HepG2 (cell line): ENCODE measurements at regions not wholly inside any gene's neighbourhood (a gene's known extent, or its start where the extent isn't known, plus 50 kb on each side); places are given as distances from the start of the nearest gene placed in this dataset.

Experiments
- ATAC-seq: fragments of 200-7000 bp; cut with Tn5 transposase; 3 replicates; pipeline ENCODE4 v1.9.1; 2020; ENCODE audit warnings: mild to moderate bottlenecking, moderate library complexity
- BruUV-seq: library from RNA; stranded (reverse); fragments of 400-500 nt; replicated peaks from 2 replicates; lab custom pipeline; 2021; lab: Mats Ljungman, UMichigan
- CTCF ChIA-PET: fragments of 300-600 bp; formaldehyde crosslinking; extraction: SDS; loops from one replicate; lab custom pipeline; 2021; ENCODE audit warnings: low total read pairs, inconsistent platforms, low intra/inter-chr PET ratio; lab: Yijun Ruan, JAX
- POLR2A ChIA-PET: fragments of 350-600 bp; sonication (Branson Sonifier 250); formaldehyde crosslinking; loops from one replicate; lab custom pipeline; 2020; ENCODE audit warnings: antibody characterized with exemption, inconsistent platforms; lab: Yijun Ruan, JAX
- DNase-seq: peaks from one replicate; pipeline ENCODE4 v3.0.0-alpha.2; 2015; ENCODE audit warnings: low spot score
- FAIRE-seq: peaks from 3 replicates; lab custom pipeline; 2011; peaks lifted over from hg19 to GRCh38; lab: Jason Lieb, UNC
- H2AFZ ChIP-seq: one replicate; pipeline ENCODE4 v1.6.1; 2011; ENCODE audit warnings: low read length, inconsistent platforms
- H3K27ac ChIP-seq: fragments of 300-600 bp; 3 replicates; pipeline ENCODE4 v1.8.0; 2011; ENCODE audit warnings: mixed run types, mild to moderate bottlenecking, mixed read lengths, low read length, inconsistent platforms; ENCODE audit not compliant: insufficient read depth; ENCODE audit errors: extremely low read length
- H3K27me3 ChIP-seq, 2 experiments: fragments of 200-600 bp in 1 of 2; 2 replicates in 1 of 2; 3 replicates in 1 of 2; pipeline versions ENCODE4 v1.6.0 to v1.8.0; 2011; ENCODE audit warnings: low read length in 2 of 2, mild to moderate bottlenecking in 2 of 2, moderate library complexity in 2 of 2, inconsistent platforms in 1 of 2; ENCODE audit not compliant: insufficient read depth in 2 of 2, control insufficient read depth in 1 of 2
- H3K36me3 ChIP-seq, 2 experiments: fragments of 200-600 bp in 1 of 2; replicated peaks in 1 of 2; 2 replicates in 1 of 2; 3 replicates in 1 of 2; pipeline versions ENCODE4 v1.5.1 to v1.8.0; 2011; ENCODE audit warnings: low read length in 2 of 2, inconsistent platforms in 1 of 2; ENCODE audit not compliant: insufficient read depth in 2 of 2, control insufficient read depth in 1 of 2
- H3K4me1 ChIP-seq: 2 replicates; pipeline ENCODE4 v1.5.1; 2012; ENCODE audit warnings: low read length, inconsistent platforms; ENCODE audit not compliant: insufficient read depth
- H3K4me2 ChIP-seq: 2 replicates; pipeline ENCODE4 v1.6.0; 2011; ENCODE audit warnings: low read depth, low read length, inconsistent platforms
- H3K4me3 ChIP-seq, 3 experiments: fragments of 200-600 bp in 1 of 3; sonication (generic), shearing (Covaris generic) in 1 of 3; replicated peaks in 1 of 3; 2 replicates each; pipeline ENCODE4 v1.5.1; 2011 to 2016; ENCODE audit warnings: low read length in 3 of 3, inconsistent platforms in 2 of 3, low read depth in 2 of 3, mild to moderate bottlenecking in 2 of 3, control low read depth in 1 of 3, mixed read lengths in 1 of 3; ENCODE audit not compliant: insufficient read depth in 1 of 3
- H3K79me2 ChIP-seq: one replicate; pipeline ENCODE4 v1.6.1; 2011; ENCODE audit warnings: low read length, inconsistent platforms; ENCODE audit not compliant: insufficient read depth
- H3K9ac ChIP-seq: 2 replicates; pipeline ENCODE4 v1.6.0; 2011; ENCODE audit warnings: mild to moderate bottlenecking, low read depth, low read length, inconsistent platforms; ENCODE audit not compliant: insufficient read depth
- H3K9me3 ChIP-seq: 2 replicates; pipeline ENCODE4 v1.5.1; 2012; ENCODE audit warnings: mild to moderate bottlenecking, low read length
- H4K20me1 ChIP-seq: 2 replicates; pipeline ENCODE4 v1.6.0; 2011; ENCODE audit warnings: inconsistent platforms, mild to moderate bottlenecking, low read length, moderate library complexity; ENCODE audit not compliant: insufficient read depth
- ASH2L ChIP-seq: fragments of 300-600, 200-600 bp; sonication (generic); IDR thresholded peaks from 2 replicates; pipeline ENCODE4 v1.7.0; 2017; ENCODE audit warnings: low read depth, mild to moderate bottlenecking, moderate library complexity, mixed read lengths, low read length; ENCODE audit not compliant: insufficient read length
- GPN1 ChIP-seq: sonication (generic); formaldehyde crosslinking; IDR thresholded peaks from 2 replicates; pipeline ENCODE4 v1.5.1; 2020; ENCODE audit warnings: missing genetic modification reagents, borderline replicate concordance
- HOMEZ ChIP-seq: IDR thresholded peaks from 2 replicates; pipeline ENCODE4 v1.6.1; 2016; ENCODE audit warnings: low read depth
- MAFK ChIP-seq, 2 experiments: IDR thresholded peaks in 1 of 2; conservative IDR thresholded peaks in 1 of 2; 2 replicates each; pipeline ENCODE4 v1.6.1; 2011; ENCODE audit warnings: improper control_type of control experiment in 2 of 2, low read length in 2 of 2
- MLLT10 ChIP-seq: sonication (generic); formaldehyde crosslinking; IDR thresholded peaks from 2 replicates; pipeline ENCODE4 v1.4.0; 2020; ENCODE audit warnings: missing genetic modification reagents
- REL ChIP-seq: sonication (generic); formaldehyde crosslinking; conservative IDR thresholded peaks from 2 replicates; pipeline ENCODE4 v1.8.0; 2022; ENCODE audit warnings: mild to moderate bottlenecking, missing genetic modification reagents, moderate library complexity
- TRIM22 ChIP-seq: fragments of 450-650 bp; IDR thresholded peaks from 2 replicates; pipeline ENCODE4 v1.6.1; 2017
- ZBTB1 ChIP-seq: sonication (generic); formaldehyde crosslinking; IDR thresholded peaks from 2 replicates; pipeline ENCODE4 v1.4.0; 2020; ENCODE audit warnings: missing genetic modification reagents, borderline replicate concordance
- ZBTB10 ChIP-seq: sonication (generic); formaldehyde crosslinking; IDR thresholded peaks from 2 replicates; pipeline ENCODE4 v1.4.0; 2020; ENCODE audit warnings: missing genetic modification reagents, borderline replicate concordance
- ZNF101 ChIP-seq: sonication (generic); formaldehyde crosslinking; IDR thresholded peaks from 2 replicates; pipeline ENCODE4 v1.4.0; 2020; ENCODE audit warnings: mild to moderate bottlenecking, low read depth, missing genetic modification reagents, borderline replicate concordance
- ZNF224 ChIP-seq: sonication (generic); formaldehyde crosslinking; IDR thresholded peaks from 2 replicates; pipeline ENCODE4 v1.5.0; 2020; ENCODE audit warnings: mild to moderate bottlenecking, missing genetic modification reagents
- ZNF282 ChIP-seq: fragments of 450-650 bp; IDR thresholded peaks from 2 replicates; pipeline ENCODE4 v1.6.1; 2018; ENCODE audit not compliant: partially characterized antibody
- ZNF577 ChIP-seq: sonication (generic); formaldehyde crosslinking; IDR thresholded peaks from 2 replicates; pipeline ENCODE4 v1.4.0; 2020; ENCODE audit warnings: mild to moderate bottlenecking, low read depth, missing genetic modification reagents, borderline replicate concordance
- ZNF607 ChIP-seq: sonication (generic); formaldehyde crosslinking; IDR thresholded peaks from 2 replicates; pipeline ENCODE4 v1.5.1; 2020; ENCODE audit warnings: missing genetic modification reagents, mild to moderate bottlenecking, borderline replicate concordance
- ZNF784 ChIP-seq: sonication (generic); formaldehyde crosslinking; IDR thresholded peaks from 2 replicates; pipeline ENCODE4 v1.5.1; 2020; ENCODE audit warnings: missing genetic modification reagents, mild to moderate bottlenecking, borderline replicate concordance
- ZSCAN22 ChIP-seq: sonication (generic); formaldehyde crosslinking; IDR thresholded peaks from 2 replicates; pipeline ENCODE4 v1.4.0; 2020; ENCODE audit warnings: mild to moderate bottlenecking, missing genetic modification reagents
- WGBS: methylation state at CpG from one replicate; pipeline ENCODE4 v1.1.6; 2017; ENCODE audit warnings: low lambda C conversion rate; 5-methylcytosine and 5-hydroxymethylcytosine counted together
- in situ Hi-C: cut with HindIII; loops from 2 replicates; pipeline ENCODE4 v1.10.0; 2017; ENCODE audit warnings: low pct_unique_long_range_greater_than_20kb; ENCODE audit not compliant: extremely low pct_ligation_motif_present
- intact Hi-C: fragments of 100-400 bp; cut with micrococcal nuclease; formaldehyde crosslinking; loops from one replicate; pipeline ENCODE4 v1.10.0; 2022; ENCODE audit not compliant: unreplicated experiment

GRCh38 chr11:25769287-25769686 is 562.6 kb upstream of the ANO3 start (continued):
- no peak for TF ChIP-seq ZSCAN22 (CRISPR knock-in tag)
- no peak for TF ChIP-seq MLLT10

GRCh38 chr11:25771605-25772004 is 560.3 kb upstream of the ANO3 start:
- Histone ChIP-seq H3K9me3 (no peaks in the 10 kb centered on the region), H4K20me1 (no peaks in the 10 kb centered on the region), H2AFZ (no peak overlapping the region), H3K4me3 (no peak overlapping the region), H3K27ac (no peak overlapping the region), H3K79me2 (no peaks in the 10 kb centered on the region), H3K4me2 (no peak overlapping the region), H3K36me3 (no peaks in the 10 kb centered on the region), H3K4me1 (no peaks in the 10 kb centered on the region), H3K9ac (no peak overlapping the region), H3K27me3 (no peaks in the 10 kb centered on the region)
- ATAC-seq (no peak), DNase-seq (no peak), FAIRE-seq (no peak)
- WGBS = 11% methylated on average over 4 of the region's 4 CpGs
- ChIA-PET CTCF (no interaction called here), POLR2A (no interaction called here)
- in situ Hi-C loops = no loop called here
- intact Hi-C loops = no loop called here
- no TSS peak for BruUV-seq
- TF ChIP-seq GPN1 (CRISPR knock-in tag) = no peak
- TF ChIP-seq HOMEZ (CRISPR knock-in tag) = no peak
- TF ChIP-seq ZNF607 = no peak
- no peak for TF ChIP-seq ZBTB1 (CRISPR knock-in tag)
- no peak for TF ChIP-seq TRIM22
- no peak for TF ChIP-seq ZNF101 (CRISPR knock-in tag)
- no peak for TF ChIP-seq ZNF577 (CRISPR knock-in tag)
- no peak for TF ChIP-seq ASH2L
- no peak for TF ChIP-seq ZBTB10 (CRISPR knock-in tag)
- TF ChIP-seq MAFK (conservative IDR thresholded peaks at IDR 0.05 in 1 of 2, IDR thresholded peaks at IDR 0.05 in 1 of 2; ENCODE audit: low read length in 2 of 2) = no peak
- TF ChIP-seq ZNF282 = no peak
- no peak for TF ChIP-seq ZNF784
- TF ChIP-seq ZNF224 (CRISPR knock-in tag) = no peak
- TF ChIP-seq REL = no peak
